Endothelial cell of umbilical vein (primary cell): ENCODE measurements at regions not wholly inside any gene's neighbourhood (a gene's known extent, or its start where the extent isn't known, plus 50 kb on each side); places are given as distances from the start of the nearest gene placed in this dataset.
A peak's percentile ranks its signal among the peaks of the same experiment; 100 is the strongest.

Experiments used
- BruUV-seq: library from RNA; stranded (reverse); fragments of 400-500 nt; replicated peaks from 2 replicates; lab custom pipeline; 2021; lab: Mats Ljungman, UMichigan
- CTCF ChIA-PET: fragments of 300-600, 350-600 bp; sonication (Branson Sonifier 250); formaldehyde crosslinking; loops from one replicate; lab custom pipeline; 2021; ENCODE audit warnings: antibody characterized with exemption, inconsistent platforms; lab: Charles Lee
- POLR2A ChIA-PET: fragments of 300-600, 350-600 bp; sonication (Branson Sonifier 250); formaldehyde crosslinking; loops from one replicate; lab custom pipeline; 2021; ENCODE audit warnings: antibody characterized with exemption, inconsistent platforms; lab: Charles Lee
- DNase-seq: peaks from one replicate; pipeline ENCODE4 v3.0.0-alpha.2; 2011; ENCODE audit warnings: low read depth, low spot score
- FAIRE-seq: peaks from 2 replicates; lab custom pipeline; 2011; peaks lifted over from hg19 to GRCh38; lab: Jason Lieb, UNC
- H2AFZ ChIP-seq: 2 replicates; pipeline ENCODE4 v1.6.0; 2012; ENCODE audit warnings: low read depth, low read length, control low read depth, inconsistent platforms
- H3K27ac ChIP-seq: 2 replicates; pipeline ENCODE4 v1.5.1; 2011; ENCODE audit warnings: low read depth, mild to moderate bottlenecking, control low read depth, low read length, moderate library complexity; ENCODE audit not compliant: insufficient read depth
- H3K27me3 ChIP-seq, 2 experiments: 2 replicates each; pipeline versions ENCODE4 v1.6.0 to v1.6.1; 2011; ENCODE audit warnings: low read length in 2 of 2, mixed read lengths in 1 of 2; ENCODE audit not compliant: control insufficient read depth in 2 of 2, insufficient read depth in 2 of 2
- H3K36me3 ChIP-seq, 2 experiments: 2 replicates in 1 of 2; 3 replicates in 1 of 2; pipeline ENCODE4 v1.5.1; 2011; ENCODE audit warnings: low read length in 2 of 2, mild to moderate bottlenecking in 1 of 2, moderate library complexity in 1 of 2; ENCODE audit not compliant: control insufficient read depth in 2 of 2, insufficient read depth in 2 of 2; ENCODE audit errors: extremely low read depth in 1 of 2
- H3K4me1 ChIP-seq: 3 replicates; pipeline ENCODE4 v1.5.1; 2011; ENCODE audit warnings: mild to moderate bottlenecking, low read length; ENCODE audit not compliant: control insufficient read depth, insufficient read depth; ENCODE audit errors: extremely low read depth
- H3K4me2 ChIP-seq: 2 replicates; pipeline ENCODE4 v1.6.1; 2011; ENCODE audit warnings: low read length, control low read depth, mixed read lengths; ENCODE audit not compliant: insufficient read depth
- H3K4me3 ChIP-seq, 3 experiments: fragments of 200-600 bp in 1 of 3; sonication (generic), shearing (Covaris generic) in 1 of 3; replicated peaks in 1 of 3; 2 replicates each; pipeline ENCODE4 v1.5.1; 2011 to 2016; ENCODE audit warnings: control low read depth in 3 of 3, low read length in 3 of 3, mild to moderate bottlenecking in 2 of 3, inconsistent platforms in 1 of 3, low read depth in 1 of 3, moderate library complexity in 1 of 3; ENCODE audit not compliant: insufficient read depth in 1 of 3
- H3K79me2 ChIP-seq: 2 replicates; pipeline ENCODE4 v1.6.0; 2012; ENCODE audit warnings: low read length, inconsistent platforms; ENCODE audit not compliant: control insufficient read depth, insufficient read depth
- H3K9ac ChIP-seq: replicated peaks from 2 replicates; pipeline ENCODE3; 2011; ENCODE audit warnings: low read length, control low read depth; ENCODE audit not compliant: insufficient read depth; ENCODE audit errors: extremely low read depth
- H3K9me1 ChIP-seq: replicated peaks from 3 replicates; pipeline ENCODE4 v1.6.0; 2011; ENCODE audit warnings: mild to moderate bottlenecking, low read length; ENCODE audit not compliant: control insufficient read depth, insufficient read depth; ENCODE audit errors: extremely low read depth
- H3K9me3 ChIP-seq: replicated peaks from 2 replicates; pipeline ENCODE4 v1.5.1; 2012; ENCODE audit warnings: low read length, inconsistent platforms; ENCODE audit not compliant: control insufficient read depth, insufficient read depth
- H4K20me1 ChIP-seq: replicated peaks from 2 replicates; pipeline ENCODE3; 2011; ENCODE audit warnings: mild to moderate bottlenecking, low read length; ENCODE audit not compliant: control insufficient read depth, insufficient read depth; ENCODE audit errors: extremely low read depth
- EZH2 ChIP-seq: IDR thresholded peaks from 2 replicates; pipeline ENCODE4 v1.6.1; 2012; ENCODE audit warnings: borderline replicate concordance, low read depth, mild to moderate bottlenecking, moderate library complexity, low read length, inconsistent platforms; ENCODE audit not compliant: severe bottlenecking
- FOS ChIP-seq: IDR thresholded peaks from 2 replicates; pipeline ENCODE4 v1.6.1; 2011; ENCODE audit warnings: mild to moderate bottlenecking, low read length, moderate library complexity, borderline replicate concordance; ENCODE audit not compliant: insufficient read depth
- GATA2 ChIP-seq: IDR thresholded peaks from 2 replicates; pipeline ENCODE4 v1.7.0; 2011; ENCODE audit warnings: low read depth, mild to moderate bottlenecking, moderate library complexity, mixed read lengths, low read length; ENCODE audit not compliant: insufficient read length, insufficient read depth
- JUN ChIP-seq: IDR thresholded peaks from 2 replicates; pipeline ENCODE4 v1.6.1; 2011; ENCODE audit warnings: borderline replicate concordance, low read depth; ENCODE audit not compliant: insufficient read length, insufficient read depth
- MYC ChIP-seq: IDR thresholded peaks from one replicate; pipeline ENCODE4 v1.6.1; 2011; ENCODE audit warnings: mild to moderate bottlenecking, low read depth, low read length
- POLR2A ChIP-seq: IDR thresholded peaks from 2 replicates; pipeline ENCODE4 v1.6.1; 2012; ENCODE audit warnings: low read depth, mild to moderate bottlenecking, control low read depth, low read length
- POLR2AphosphoS5 ChIP-seq: IDR thresholded peaks from 2 replicates; pipeline ENCODE4 v1.6.1; 2012; ENCODE audit warnings: low read depth, mild to moderate bottlenecking, control low read depth, low read length, moderate library complexity; ENCODE audit not compliant: insufficient read depth
- dilution Hi-C: fragments of 300-500 bp; cut with MboI; formaldehyde crosslinking; loops from one replicate; pipeline ENCODE4 v1.15.0; 2019; ENCODE audit warnings: low sequenced_read_pairs; ENCODE audit not compliant: extremely low pct_ligation_motif_present
- intact Hi-C: fragments of 100-400 bp; cut with micrococcal nuclease; formaldehyde crosslinking; loops from one replicate; pipeline ENCODE4 v1.10.0; 2022
- TF ChIP-seq, protein P1 (sequence below): IDR thresholded peaks from 2 replicates; pipeline ENCODE4 v1.6.1; 2011; ENCODE audit not compliant: insufficient read depth, insufficient read length
- TF ChIP-seq, protein P2 (sequence below), 2 donors: IDR thresholded peaks; 1 replicate in 1 of 2; 2 replicates in 1 of 2; pipeline ENCODE4 v1.5.1; 2011; ENCODE audit warnings: low read length in 2 of 2, mild to moderate bottlenecking in 2 of 2, moderate library complexity in 2 of 2, control low read depth in 1 of 2, inconsistent platforms in 1 of 2, low read depth in 1 of 2; ENCODE audit not compliant: insufficient read depth in 1 of 2; ENCODE audit errors: extremely low read depth in 1 of 2

DNA sequence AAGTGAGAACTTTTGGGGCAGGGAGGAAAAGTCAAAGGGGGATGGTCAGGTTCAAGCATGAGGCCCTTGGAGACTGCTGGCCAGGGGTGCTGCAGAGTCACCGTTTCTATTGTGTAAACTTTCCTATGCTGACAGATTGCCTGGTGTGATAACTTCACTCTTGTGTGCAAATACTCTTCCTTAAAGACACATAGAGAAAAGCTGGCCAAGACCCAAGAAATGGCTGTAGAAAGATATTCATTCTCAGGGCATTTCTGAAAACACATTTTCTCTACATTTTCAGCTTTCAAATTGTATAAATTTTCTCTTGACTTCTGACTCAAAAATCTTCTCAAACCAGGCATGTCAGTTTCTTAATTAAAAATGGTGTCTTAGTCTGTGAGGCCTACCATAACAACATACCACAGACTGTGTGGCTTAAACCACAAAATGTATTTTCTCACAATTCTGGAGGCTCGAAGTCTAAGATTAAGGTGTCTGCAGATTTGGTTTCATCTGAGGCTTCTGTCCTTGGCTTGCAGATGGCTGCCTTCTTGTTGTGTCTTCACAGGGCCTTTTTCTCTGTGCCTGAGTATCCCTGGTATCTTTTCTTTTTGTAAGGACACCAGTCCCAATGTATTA, 304.5 kb downstream of the KCNRG start:
- no peaks in the 10 kb centered on the region for H3K9me3 ChIP-seq
- peak overlapping the region; percentile 31 for H3K9ac ChIP-seq
- FAIRE-seq, result no peak
- dilution Hi-C loops, result no loop called here
- no peaks in the 10 kb centered on the region for H4K20me1 ChIP-seq
- peak overlapping the region; percentile 55 for H2AFZ ChIP-seq
- ChIA-PET CTCF (interaction anchor here (0.9 to 3.6 kb wide), 5 partner anchors 10 to 343 kb away, joined by 3 to 10 read pairs (median 4); no protein-coding TSS in a partner anchor), POLR2A (interaction anchor here (0.6 kb wide), 1 partner anchor 106 kb away, joined by 3 read pairs; no protein-coding TSS in a partner anchor)
- BruUV-seq, result no TSS peak
- no peaks in the 10 kb centered on the region for H3K79me2 ChIP-seq
- H3K36me3 ChIP-seq, result no peaks in the 10 kb centered on the region
- intact Hi-C loops, result loop anchor here (10.0 kb wide), 1 partner anchor 125 kb away; no protein-coding TSS in a partner anchor
- H3K4me1 ChIP-seq, result peaks cover 17% of the 10 kb centered on the region
- peak overlapping the region; percentile 77 for H3K27ac ChIP-seq
- H3K9me1 ChIP-seq, result no peaks in the 10 kb centered on the region
- peak overlapping the region; percentile 57 for H3K4me2 ChIP-seq
- no peak overlapping the region for H3K4me3 ChIP-seq
- TF ChIP-seq GATA2, result peak; percentile 88
- peak; percentile 21 for TF ChIP-seq POLR2A
- TF ChIP-seq JUN, result no peak
- TF ChIP-seq POLR2AphosphoS5, result no peak
- TF ChIP-seq FOS, result no peak
- TF ChIP-seq, protein P1, sequence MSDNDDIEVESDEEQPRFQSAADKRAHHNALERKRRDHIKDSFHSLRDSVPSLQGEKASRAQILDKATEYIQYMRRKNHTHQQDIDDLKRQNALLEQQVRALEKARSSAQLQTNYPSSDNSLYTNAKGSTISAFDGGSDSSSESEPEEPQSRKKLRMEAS, result no peak
- TF ChIP-seq EZH2, result no peak
- TF ChIP-seq, protein P2, sequence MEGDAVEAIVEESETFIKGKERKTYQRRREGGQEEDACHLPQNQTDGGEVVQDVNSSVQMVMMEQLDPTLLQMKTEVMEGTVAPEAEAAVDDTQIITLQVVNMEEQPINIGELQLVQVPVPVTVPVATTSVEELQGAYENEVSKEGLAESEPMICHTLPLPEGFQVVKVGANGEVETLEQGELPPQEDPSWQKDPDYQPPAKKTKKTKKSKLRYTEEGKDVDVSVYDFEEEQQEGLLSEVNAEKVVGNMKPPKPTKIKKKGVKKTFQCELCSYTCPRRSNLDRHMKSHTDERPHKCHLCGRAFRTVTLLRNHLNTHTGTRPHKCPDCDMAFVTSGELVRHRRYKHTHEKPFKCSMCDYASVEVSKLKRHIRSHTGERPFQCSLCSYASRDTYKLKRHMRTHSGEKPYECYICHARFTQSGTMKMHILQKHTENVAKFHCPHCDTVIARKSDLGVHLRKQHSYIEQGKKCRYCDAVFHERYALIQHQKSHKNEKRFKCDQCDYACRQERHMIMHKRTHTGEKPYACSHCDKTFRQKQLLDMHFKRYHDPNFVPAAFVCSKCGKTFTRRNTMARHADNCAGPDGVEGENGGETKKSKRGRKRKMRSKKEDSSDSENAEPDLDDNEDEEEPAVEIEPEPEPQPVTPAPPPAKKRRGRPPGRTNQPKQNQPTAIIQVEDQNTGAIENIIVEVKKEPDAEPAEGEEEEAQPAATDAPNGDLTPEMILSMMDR (IDR thresholded peaks at IDR 0.05; ENCODE audit: extremely low read depth in 1 of 2, insufficient read depth in 1 of 2, low read depth in 1 of 2, low read length in 2 of 2), result no peak
- no peak for TF ChIP-seq MYC
- no peaks in the 10 kb centered on the region for H3K27me3 ChIP-seq
- peak; percentile 84 for DNase-seq
